ENCODE measurements at regions not wholly inside any gene's neighbourhood (a gene's known extent, or its start where the extent isn't known, plus 50 kb on each side); places are given as distances from the start of the nearest gene placed in this dataset.

- no peak for TF ChIP-seq CTCF (conservative IDR thresholded peaks at IDR 0.05; ENCODE audit: low read depth)
- ChIA-PET CTCF (no interaction called here), POLR2A (ENCODE audit: low non-redundant PET) (no interaction called here)
- H3K27ac ChIP-seq = no peak overlapping the region
- no peak for DNase-seq (ENCODE audit: low spot score)
Measured at GRCh38 chr2:104164721-104165252, 689.1 kb upstream of the POU3F3 start.

- DNase-seq (ENCODE audit: low spot score) = no peak
- no peak for TF ChIP-seq CTCF (conservative IDR thresholded peaks at IDR 0.05; ENCODE audit: low read depth)
- POLR2A ChIA-PET (ENCODE audit: low non-redundant PET) = no interaction called here
- H3K27ac ChIP-seq = no peak overlapping the region
- CTCF ChIA-PET = no interaction called here
Measured at GRCh38 chr2:104177179-104177578, 676.7 kb upstream of the POU3F3 start.

- no peak for DNase-seq (ENCODE audit: low spot score)
- H3K27ac ChIP-seq = no peak overlapping the region
- no peak for TF ChIP-seq CTCF (conservative IDR thresholded peaks at IDR 0.05; ENCODE audit: low read depth)
- CTCF ChIA-PET = no interaction called here
- POLR2A ChIA-PET (ENCODE audit: low non-redundant PET) = no interaction called here
Measured at GRCh38 chr2:104179644-104180043, 674.3 kb upstream of the POU3F3 start.

- ChIA-PET POLR2A (ENCODE audit: low non-redundant PET) (no interaction called here), CTCF (no interaction called here)
- no peak for DNase-seq (ENCODE audit: low spot score)
- TF ChIP-seq CTCF (conservative IDR thresholded peaks at IDR 0.05; ENCODE audit: low read depth) = no peak
- H3K27ac ChIP-seq = no peak overlapping the region
Measured at GRCh38 chr2:104200533-104201168, 653.3 kb upstream of the POU3F3 start.

- no peak for DNase-seq (ENCODE audit: low spot score)
- CTCF ChIA-PET = no interaction called here
- no peak overlapping the region for H3K27ac ChIP-seq
- no peak for TF ChIP-seq CTCF (conservative IDR thresholded peaks at IDR 0.05; ENCODE audit: low read depth)
- POLR2A ChIA-PET (ENCODE audit: low non-redundant PET) = no interaction called here
Measured at GRCh38 chr2:104213758-104214157, 640.2 kb upstream of the POU3F3 start.

- DNase-seq (ENCODE audit: low spot score) = no peak
- ChIA-PET CTCF (no interaction called here), POLR2A (ENCODE audit: low non-redundant PET) (no interaction called here)
- H3K27ac ChIP-seq = no peak overlapping the region
- TF ChIP-seq CTCF (conservative IDR thresholded peaks at IDR 0.05; ENCODE audit: low read depth) = no peak
Measured at GRCh38 chr2:104215269-104216161, 638.4 kb upstream of the POU3F3 start.

Data from RWPE1 (cell line).